Thyroid gland (tissue), 4 donors: ENCODE measurements at regions not wholly inside any gene's neighbourhood (a gene's known extent, or its start where the extent isn't known, plus 50 kb on each side); places are given as distances from the start of the nearest gene placed in this dataset.

Experiments used
- DNase-seq, 2 donors: peaks; one replicate each; pipeline ENCODE4 v3.0.0-alpha.2; 2019
- H3K27ac ChIP-seq, 3 donors: fragments of 200-600 bp; sonication (generic); 1 replicate in 2 of 3; 2 replicates in 1 of 3; pipeline ENCODE4 v1.5.1; 2016 to 2019; ENCODE audit warnings: mild to moderate bottlenecking in 1 of 3, moderate library complexity in 1 of 3
- H3K27me3 ChIP-seq: fragments of 200-600 bp; sonication (generic); one replicate; pipeline ENCODE4 v1.5.1; 2019
- H3K36me3 ChIP-seq, 2 donors: fragments of 200-600 bp; sonication (generic); one replicate each; pipeline ENCODE4 v1.5.1; 2016 to 2019
- H3K4me1 ChIP-seq, 2 donors: fragments of 200-600 bp; sonication (generic); one replicate each; pipeline ENCODE4 v1.5.1; 2017 to 2019
- H3K4me3 ChIP-seq, 3 donors: fragments of 200-600 bp; sonication (generic); replicated peaks in 1 of 3; 1 replicate in 2 of 3; 2 replicates in 1 of 3; pipeline ENCODE4 v1.5.1; 2016; ENCODE audit warnings: mild to moderate bottlenecking in 1 of 3
- H3K9me3 ChIP-seq: fragments of 200-600 bp; sonication (generic); one replicate; pipeline ENCODE4 v1.5.1; 2017
- CTCF ChIP-seq, 6 experiments: fragments of 200-600 bp in 3 of 6; fragments of 450-650 bp in 3 of 6; sonication (generic) in 3 of 6; IDR thresholded peaks; one replicate each; pipeline ENCODE4 v1.5.1; 2016 to 2019; ENCODE audit warnings: antibody characterized with exemption in 6 of 6, mild to moderate bottlenecking in 2 of 6, inconsistent platforms in 1 of 6, moderate library complexity in 1 of 6
- POLR2A ChIP-seq, 2 donors: fragments of 450-650 bp; IDR thresholded peaks; one replicate each; pipeline ENCODE4 v1.6.1; 2017; ENCODE audit warnings: antibody characterized with exemption in 2 of 2, mild to moderate bottlenecking in 2 of 2, moderate library complexity in 1 of 2
- WGBS, 2 donors: methylation state at CpG; one replicate each; pipeline ENCODE4 v1.1.5; 2017; 5-methylcytosine and 5-hydroxymethylcytosine counted together
- intact Hi-C: fragments of 100-400 bp; cut with DNase I; formaldehyde crosslinking; loops from one replicate; pipeline ENCODE4 v1.15.1; 2023

- Histone ChIP-seq H3K9me3 (no peaks in the 10 kb centered on the region), H3K4me3 (no peak overlapping the region), H3K27ac (no peak overlapping the region), H3K27me3 (no peaks in the 10 kb centered on the region), H3K36me3 (no peaks in the 10 kb centered on the region), H3K4me1 (no peaks in the 10 kb centered on the region)
- WGBS, 2 donors: 13 to 18% methylated on average over 1 of the region's 1 CpG
- TF ChIP-seq CTCF (IDR thresholded peaks at IDR 0.05) (no peak), POLR2A (IDR thresholded peaks at IDR 0.05) (no peak)
- intact Hi-C loops: no loop called here
- no peak for DNase-seq
These were observed 664.3 kb upstream of the EDIL3 start for GRCh38 chr5:85049020-85049419.

- no peak overlapping the region for H3K4me3 ChIP-seq
- no peaks in the 10 kb centered on the region for H3K9me3 ChIP-seq
- no peaks in the 10 kb centered on the region for H3K27me3 ChIP-seq
- intact Hi-C loops: no loop called here
- WGBS, 2 donors: 79 to 81% methylated on average over 3 of the region's 3 CpGs
- H3K36me3 ChIP-seq: no peaks in the 10 kb centered on the region
- no peak overlapping the region for H3K27ac ChIP-seq
- no peak for TF ChIP-seq CTCF (IDR thresholded peaks at IDR 0.05)
- no peaks in the 10 kb centered on the region for H3K4me1 ChIP-seq
- no peak for DNase-seq
These were observed 668.1 kb upstream of the EDIL3 start for GRCh38 chr5:85052826-85053225.

- H3K36me3 ChIP-seq: no peaks in the 10 kb centered on the region
- TF ChIP-seq POLR2A (IDR thresholded peaks at IDR 0.05) (no peak), CTCF (IDR thresholded peaks at IDR 0.05) (no peak)
- intact Hi-C loops: no loop called here
- H3K9me3 ChIP-seq: no peaks in the 10 kb centered on the region
- no peak for DNase-seq
- no peak overlapping the region for H3K4me3 ChIP-seq
- no peaks in the 10 kb centered on the region for H3K4me1 ChIP-seq
- no peaks in the 10 kb centered on the region for H3K27me3 ChIP-seq
- 84 to 88% methylated on average over 8 of the region's 8 CpGs for WGBS, 2 donors
- H3K27ac ChIP-seq: no peak overlapping the region
These were observed 685.3 kb upstream of the EDIL3 start for GRCh38 chr5:85069659-85070640.

- Histone ChIP-seq H3K36me3 (no peaks in the 10 kb centered on the region), H3K27ac (no peak overlapping the region), H3K4me1 (no peaks in the 10 kb centered on the region), H3K27me3 (no peaks in the 10 kb centered on the region), H3K4me3 (no peak overlapping the region), H3K9me3 (no peaks in the 10 kb centered on the region)
- intact Hi-C loops: no loop called here
- TF ChIP-seq CTCF (IDR thresholded peaks at IDR 0.05): no peak
- TF ChIP-seq POLR2A (IDR thresholded peaks at IDR 0.05): no peak
- DNase-seq: no peak
These were observed 692.9 kb upstream of the EDIL3 start for GRCh38 chr5:85077581-85077980.

- H3K9me3 ChIP-seq: no peaks in the 10 kb centered on the region
- TF ChIP-seq CTCF (IDR thresholded peaks at IDR 0.05) (no peak), POLR2A (IDR thresholded peaks at IDR 0.05) (no peak)
- H3K36me3 ChIP-seq: no peaks in the 10 kb centered on the region
- DNase-seq: no peak
- H3K27me3 ChIP-seq: no peaks in the 10 kb centered on the region
- H3K4me1 ChIP-seq: no peaks in the 10 kb centered on the region
- H3K27ac ChIP-seq: no peak overlapping the region
- H3K4me3 ChIP-seq: no peak overlapping the region
- WGBS, 2 donors: 82 to 85% methylated on average over 2 of the region's 2 CpGs
- intact Hi-C loops: no loop called here
These were observed 711.7 kb upstream of the EDIL3 start for GRCh38 chr5:85096421-85096820.
